ENCODE measurements at regions not wholly inside any gene's neighbourhood (a gene's known extent, or its start where the extent isn't known, plus 50 kb on each side); places are given as distances from the start of the nearest gene placed in this dataset.

- Histone ChIP-seq H3K4me2 (ENCODE audit: insufficient read depth in 1 of 2, low read depth in 2 of 2, low read length in 2 of 2) (no peak overlapping the region), H3K4me3 (ENCODE audit: extremely low read depth in 1 of 4, insufficient read depth in 2 of 4, low read depth in 3 of 4, low read length in 4 of 4) (no peak overlapping the region), H2BK15ac (ENCODE audit: low read length) (no peak overlapping the region), H2AK5ac (ENCODE audit: low read depth, low read length) (no peak overlapping the region), H2BK120ac (replicated peaks; ENCODE audit: low read depth, low read length) (no peak overlapping the region), H2BK12ac (ENCODE audit: low read depth, low read length) (no peak overlapping the region), H4K5ac (ENCODE audit: insufficient read length, low read depth, low read length) (no peak overlapping the region), H3K27ac (ENCODE audit: low read depth, low read length) (no peak overlapping the region), H3K9me3 (ENCODE audit: insufficient read depth in 2 of 2, low read depth in 1 of 2, low read length in 1 of 2) (peaks cover 19 to 25% of the 10 kb centered on the region in 2 experiments), H3K27me3 (replicated peaks in 1 of 4; ENCODE audit: control insufficient read depth in 3 of 4, extremely low read depth in 1 of 4, insufficient read depth in 3 of 4, low read length in 3 of 4) (no peaks in the 10 kb centered on the region), H4K8ac (ENCODE audit: extremely low read depth, insufficient read depth, low read length) (no peak overlapping the region), H3K36me3 (ENCODE audit: control insufficient read depth in 2 of 4, insufficient read depth in 4 of 4, low read length in 3 of 4) (peaks cover 0 to 14% (median 0%) of the 10 kb centered on the region in 4 experiments; a peak in 2 of 8 replicates), H3K56ac (replicated peaks; ENCODE audit: insufficient read length, low read depth, low read length) (no peak overlapping the region), H3K14ac (ENCODE audit: insufficient read length) (no peak overlapping the region), H3K4me1 (replicated peaks in 1 of 4; ENCODE audit: control insufficient read depth in 3 of 4, insufficient read depth in 4 of 4, low read length in 3 of 4) (peaks cover 0 to 2% (median 0%) of the 10 kb centered on the region in 4 experiments; a peak in 1 of 7 replicates), H4K20me1 (replicated peaks in 1 of 2; ENCODE audit: control insufficient read depth in 1 of 2, insufficient read depth in 2 of 2, low read length in 2 of 2) (no peaks in the 10 kb centered on the region), H2AFZ (ENCODE audit: low read length) (no peak overlapping the region), H3K9ac (replicated peaks in 1 of 4; ENCODE audit: extremely low read depth in 1 of 4, low read depth in 3 of 4, low read length in 3 of 4) (no peak overlapping the region), H4K91ac (replicated peaks; ENCODE audit: insufficient read length, low read length) (no peak overlapping the region), H3K23ac (ENCODE audit: insufficient read length) (no peak overlapping the region), H3K4ac (replicated peaks; ENCODE audit: insufficient read length, low read depth, low read length) (no peak overlapping the region), H2BK5ac (ENCODE audit: low read depth, low read length) (no peak overlapping the region), H3K79me2 (ENCODE audit: control insufficient read depth in 1 of 2, insufficient read depth in 2 of 2, low read length in 2 of 2) (no peaks in the 10 kb centered on the region), H3K18ac (ENCODE audit: extremely low read depth, low read length) (no peak overlapping the region), H2BK20ac (ENCODE audit: low read length) (no peak overlapping the region), H3K23me2 (ENCODE audit: low read depth, low read length) (no peaks in the 10 kb centered on the region), H3K79me1 (ENCODE audit: low read depth, low read length) (no peaks in the 10 kb centered on the region)
- ChIA-PET CTCF (ENCODE audit: partially characterized antibody) (no interaction called here), POLR2A (ENCODE audit: partially characterized antibody) (no interaction called here)
- WGBS, 2 experiments (ENCODE audit: extremely low coverage in 1 of 2, insufficient coverage in 1 of 2, insufficient read length in 1 of 2, insufficient replicate concordance in 2 of 2, low coverage in 1 of 2, low lambda C conversion rate in 2 of 2, missing lambda C conversion rate in 1 of 2), result 92% methylated on average over 4 of the region's 4 CpGs; no CpG with 5 or more reads in 1 of the 2 experiments
- no peak for FAIRE-seq
- DNase-seq (ENCODE audit: low read depth in 1 of 2, low spot score in 2 of 2), result no peak
- TF ChIP-seq SP4 (IDR thresholded peaks at IDR 0.05; ENCODE audit: low read length) (no peak), POLR2A (IDR thresholded peaks at IDR 0.05; ENCODE audit: control extremely low read depth in 1 of 2, low read depth in 2 of 2, low read length in 2 of 2) (no peak), BCL11A (IDR thresholded peaks at IDR 0.05; ENCODE audit: low read depth in 2 of 2, low read length in 2 of 2) (no peak), SP1 (IDR thresholded peaks at IDR 0.05; ENCODE audit: low read depth, low read length) (no peak), HDAC6 (IDR thresholded peaks at IDR 0.05; ENCODE audit: low read depth, low read length) (no peak), MAFK (IDR thresholded peaks at IDR 0.05; ENCODE audit: low read depth, low read length) (no peak), RAD21 (IDR thresholded peaks at IDR 0.05 in 1 of 2, conservative IDR thresholded peaks at IDR 0.05 in 1 of 2; ENCODE audit: low read depth in 2 of 2, low read length in 2 of 2) (no peak), SUZ12 (IDR thresholded peaks at IDR 0.05; ENCODE audit: low read length) (no peak), GTF2F1 (IDR thresholded peaks at IDR 0.05; ENCODE audit: borderline replicate concordance, low read depth, low read length) (no peak), TAF7 (optimal IDR thresholded peaks at IDR 0.05; ENCODE audit: borderline replicate concordance, low read depth, low read length) (no peak), CEBPB (IDR thresholded peaks at IDR 0.05; ENCODE audit: low read depth, low read length) (no peak), SP2 (IDR thresholded peaks at IDR 0.05; ENCODE audit: low read length) (no peak), BACH1 (IDR thresholded peaks at IDR 0.05; ENCODE audit: low read length) (no peak)
Measured at GRCh38 chr7:34382166-34382893, 275.7 kb upstream of the NPSR1 start.

Data from H1 (cell line).